Brain microvascular endothelial cell (primary cell): ENCODE measurements at regions not wholly inside any gene's neighbourhood (a gene's known extent, or its start where the extent isn't known, plus 50 kb on each side); places are given as distances from the start of the nearest gene placed in this dataset.
"Not testable (repeated sequence)": the region's sequence is repeated elsewhere in the genome, so short reads cannot be mapped to it uniquely, and the experiment has no call there.

Experiments
- DNase-seq: peaks from one replicate; pipeline ENCODE4 v3.0.0-alpha.2; 2020
- H3K27ac ChIP-seq: fragments of 250-450 bp; sonication (Bioruptor Pico); 2 replicates; pipeline ENCODE4 v1.5.1; 2020; ENCODE audit warnings: mild to moderate bottlenecking, moderate library complexity
- H3K27me3 ChIP-seq: fragments of 250-450 bp; sonication (Bioruptor Pico); replicated peaks from 2 replicates; pipeline ENCODE4 v1.5.1; 2020; ENCODE audit warnings: mild to moderate bottlenecking
- H3K36me3 ChIP-seq: fragments of 250-450 bp; sonication (Bioruptor Pico); replicated peaks from 2 replicates; pipeline ENCODE4 v1.5.1; 2020; ENCODE audit warnings: mild to moderate bottlenecking
- H3K4me3 ChIP-seq: 2 replicates; pipeline ENCODE4 v1.5.1; 2011; ENCODE audit warnings: low read depth, mild to moderate bottlenecking, control low read depth, low read length, moderate library complexity
- in situ Hi-C: cut with HindIII; loops from 2 replicates; pipeline ENCODE4 v1.10.0; 2017; ENCODE audit warnings: low sequenced_read_pairs, low pct_ligation_motif_present
- TF ChIP-seq, protein P1 (sequence below): IDR thresholded peaks from 2 replicates; pipeline ENCODE4 v1.5.1; 2011; ENCODE audit warnings: low read depth, mild to moderate bottlenecking, moderate library complexity, low read length, control low read depth, inconsistent platforms; ENCODE audit errors: missing control alignments

DNA sequence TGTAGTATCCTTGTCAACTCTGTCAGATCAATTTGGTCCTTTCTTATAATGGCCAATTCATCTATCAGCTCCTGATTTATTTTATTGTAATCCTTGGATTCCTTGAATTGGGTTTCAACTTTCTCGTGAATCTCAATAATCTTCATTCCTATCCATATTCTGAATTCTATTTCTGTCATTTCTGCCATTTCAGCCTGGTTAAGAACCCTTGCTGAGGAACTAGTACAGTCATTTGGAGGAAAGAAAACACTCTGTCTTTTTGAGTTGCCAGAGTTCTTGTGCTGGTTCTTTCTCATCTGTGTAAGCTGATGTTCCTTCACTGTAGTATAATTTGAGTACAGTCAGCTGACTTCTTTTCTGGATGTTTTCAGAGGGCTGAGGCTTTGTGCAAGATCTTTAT, 84.5 kb downstream of the CETN3 start:
- TF ChIP-seq, protein P1, sequence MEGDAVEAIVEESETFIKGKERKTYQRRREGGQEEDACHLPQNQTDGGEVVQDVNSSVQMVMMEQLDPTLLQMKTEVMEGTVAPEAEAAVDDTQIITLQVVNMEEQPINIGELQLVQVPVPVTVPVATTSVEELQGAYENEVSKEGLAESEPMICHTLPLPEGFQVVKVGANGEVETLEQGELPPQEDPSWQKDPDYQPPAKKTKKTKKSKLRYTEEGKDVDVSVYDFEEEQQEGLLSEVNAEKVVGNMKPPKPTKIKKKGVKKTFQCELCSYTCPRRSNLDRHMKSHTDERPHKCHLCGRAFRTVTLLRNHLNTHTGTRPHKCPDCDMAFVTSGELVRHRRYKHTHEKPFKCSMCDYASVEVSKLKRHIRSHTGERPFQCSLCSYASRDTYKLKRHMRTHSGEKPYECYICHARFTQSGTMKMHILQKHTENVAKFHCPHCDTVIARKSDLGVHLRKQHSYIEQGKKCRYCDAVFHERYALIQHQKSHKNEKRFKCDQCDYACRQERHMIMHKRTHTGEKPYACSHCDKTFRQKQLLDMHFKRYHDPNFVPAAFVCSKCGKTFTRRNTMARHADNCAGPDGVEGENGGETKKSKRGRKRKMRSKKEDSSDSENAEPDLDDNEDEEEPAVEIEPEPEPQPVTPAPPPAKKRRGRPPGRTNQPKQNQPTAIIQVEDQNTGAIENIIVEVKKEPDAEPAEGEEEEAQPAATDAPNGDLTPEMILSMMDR, result no peak
- in situ Hi-C loops, result no loop called here
- no peak overlapping the region for H3K4me3 ChIP-seq
- H3K27ac ChIP-seq, result no peak overlapping the region
- no peak for DNase-seq
- H3K36me3 ChIP-seq, result no peaks in the 10 kb centered on the region
- H3K27me3 ChIP-seq, result no peaks in the 10 kb centered on the region

DNA sequence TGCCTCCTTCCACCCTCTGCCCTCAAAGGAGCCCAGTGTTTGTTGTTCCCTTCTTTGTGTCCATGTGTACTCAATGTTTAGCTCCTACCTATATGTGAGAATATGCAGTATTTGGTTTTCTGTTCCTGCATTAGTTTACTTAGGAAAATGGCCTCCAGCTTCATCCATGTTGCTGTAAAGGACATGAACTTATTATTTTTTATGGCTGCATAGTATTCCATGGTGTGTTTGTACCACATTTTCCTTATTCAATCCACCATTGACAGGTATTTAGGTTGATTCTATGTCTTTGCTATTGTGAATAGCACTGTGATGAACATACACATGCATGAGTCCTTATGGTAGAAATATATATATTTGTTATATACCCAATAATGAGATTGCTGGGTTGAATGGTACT, 89.2 kb downstream of the CETN3 start:
- in situ Hi-C loops, H3K36me3 ChIP-seq, DNase-seq, H3K27ac ChIP-seq, H3K4me3 ChIP-seq, H3K27me3 ChIP-seq: not testable (repeated sequence)

DNA sequence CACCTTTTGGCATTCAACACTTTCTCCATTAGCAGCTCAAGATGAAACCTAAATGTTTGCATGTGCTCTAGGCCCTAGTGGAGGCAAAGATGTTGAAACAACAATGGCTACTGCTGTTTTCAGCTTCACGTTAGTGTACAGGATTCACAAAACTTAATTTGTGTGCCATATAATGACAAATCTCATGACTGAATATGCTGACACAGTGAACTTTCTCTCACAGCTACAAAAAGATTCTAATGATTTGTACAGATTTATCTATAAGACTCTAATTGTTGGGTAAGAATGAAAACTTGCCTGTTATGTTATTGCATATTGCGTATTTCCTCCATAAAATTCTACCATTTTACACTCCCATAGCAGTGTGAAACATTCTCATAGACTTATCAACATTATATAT, 97.5 kb downstream of the CETN3 start:
- no peaks in the 10 kb centered on the region for H3K27me3 ChIP-seq
- H3K27ac ChIP-seq, result no peak overlapping the region
- no peak for DNase-seq
- no peaks in the 10 kb centered on the region for H3K36me3 ChIP-seq
- no peak overlapping the region for H3K4me3 ChIP-seq
- TF ChIP-seq, protein P1, result no peak
- in situ Hi-C loops, result no loop called here

DNA sequence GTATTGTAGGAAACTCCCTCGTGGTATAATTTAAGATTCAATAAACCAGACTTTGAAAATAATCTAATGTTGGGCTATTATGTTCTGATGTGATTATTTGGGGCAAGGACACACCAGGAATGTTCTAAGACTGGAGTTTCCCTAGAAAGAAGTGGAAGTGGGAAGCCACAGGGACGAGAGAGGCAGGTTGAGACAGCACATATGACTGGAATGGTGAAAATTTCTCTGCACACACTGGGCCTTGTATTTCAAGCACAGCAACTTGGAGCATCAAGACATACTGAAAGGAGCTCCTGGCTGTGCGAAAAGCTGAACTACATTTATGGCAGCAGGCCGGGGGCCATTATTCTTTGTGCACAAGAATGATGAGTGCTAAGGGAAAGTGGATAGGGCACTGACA, 98.2 kb downstream of the CETN3 start:
- no peak for DNase-seq
- in situ Hi-C loops, result no loop called here
- TF ChIP-seq, protein P1, result no peak
- Histone ChIP-seq H3K36me3 (no peaks in the 10 kb centered on the region), H3K4me3 (no peak overlapping the region), H3K27me3 (no peaks in the 10 kb centered on the region), H3K27ac (no peak overlapping the region)

DNA sequence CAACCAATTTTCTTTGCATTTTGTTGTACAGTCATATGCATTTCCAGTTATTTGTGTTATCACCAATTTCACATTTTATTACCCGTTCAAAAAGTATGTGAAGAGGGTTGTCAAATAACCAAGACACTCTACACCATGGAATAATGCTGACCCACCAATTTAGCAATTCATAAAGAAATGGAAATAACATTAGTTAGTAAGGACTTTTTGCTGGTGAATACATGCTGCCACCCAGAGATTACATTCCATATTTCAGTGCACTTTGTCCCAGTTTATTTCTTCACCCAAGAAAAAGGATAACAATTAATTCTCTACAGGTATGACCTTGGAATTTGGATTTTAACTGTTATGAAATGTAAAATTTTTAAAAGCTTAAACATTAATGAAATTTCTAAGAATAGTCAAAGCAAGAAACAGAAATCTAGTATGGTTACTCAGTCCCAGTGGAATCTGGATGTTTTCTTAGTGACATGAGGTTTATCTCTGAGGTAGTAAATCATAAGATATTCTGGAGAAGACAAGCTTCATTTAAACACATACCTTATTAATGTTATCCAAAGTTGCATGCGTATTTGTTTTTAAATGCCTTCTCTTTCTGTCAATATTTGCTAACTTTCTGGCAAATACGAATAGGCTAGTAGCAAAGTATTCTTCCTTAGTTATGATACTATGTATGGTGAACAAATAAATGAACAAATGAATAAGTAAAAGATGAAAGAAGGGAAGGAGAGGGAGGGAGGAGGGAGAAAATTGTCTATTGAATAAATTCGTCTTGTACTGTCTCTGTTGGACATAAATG, 100.6 kb downstream of the CETN3 start:
- Histone ChIP-seq H3K27me3 (no peaks in the 10 kb centered on the region), H3K4me3 (no peak overlapping the region), H3K36me3 (no peaks in the 10 kb centered on the region), H3K27ac (no peak overlapping the region)
- DNase-seq, result no peak
- TF ChIP-seq, protein P1, result no peak
- in situ Hi-C loops, result no loop called here

DNA sequence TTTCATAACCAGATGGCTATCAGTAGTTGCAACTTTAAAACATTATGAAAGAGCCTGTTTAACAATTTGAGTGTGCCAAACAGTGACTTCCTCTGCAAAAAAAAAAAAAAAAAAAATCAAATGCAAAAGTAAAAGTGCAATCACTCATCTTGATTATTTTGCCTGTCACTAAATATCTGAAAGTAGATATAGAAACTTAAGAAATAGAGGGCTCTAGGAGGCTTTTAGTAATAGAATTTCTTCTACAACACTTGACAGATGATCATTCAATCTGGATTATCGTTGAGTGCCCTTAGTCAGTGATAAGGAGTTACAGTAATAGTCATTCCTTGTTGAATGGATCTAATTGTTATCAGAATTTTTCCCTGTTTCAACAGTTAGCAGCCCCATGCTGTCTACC, 101.8 kb downstream of the CETN3 start:
- H3K4me3 ChIP-seq, result no peak overlapping the region
- in situ Hi-C loops, result no loop called here
- no peaks in the 10 kb centered on the region for H3K27me3 ChIP-seq
- H3K27ac ChIP-seq, result no peak overlapping the region
- no peaks in the 10 kb centered on the region for H3K36me3 ChIP-seq
- DNase-seq, result no peak
- TF ChIP-seq, protein P1, result no peak
